Spleen (tissue), 11 donors: ENCODE measurements at regions not wholly inside any gene's neighbourhood (a gene's known extent, or its start where the extent isn't known, plus 50 kb on each side); places are given as distances from the start of the nearest gene placed in this dataset.

ENCODE experiments used
- DNase-seq: peaks from one replicate; pipeline ENCODE4 v3.0.0-alpha.2; 2020
- H3K27ac ChIP-seq, 8 donors: fragments of 200-600 bp; sonication (generic) in 7 of 8; 1 replicate in 4 of 8; 2 replicates in 4 of 8; pipeline versions ENCODE4 v1.5.0 to v1.8.0; 2016 to 2021; ENCODE audit warnings: inconsistent platforms in 4 of 8, mild to moderate bottlenecking in 4 of 8, moderate library complexity in 1 of 8
- H3K27me3 ChIP-seq, 7 donors: fragments of 200-600 bp; sonication (generic) in 6 of 7; replicated peaks in 1 of 7; 1 replicate in 4 of 7; 2 replicates in 3 of 7; pipeline versions ENCODE4 v1.5.0 to v1.8.0; 2016 to 2021; ENCODE audit warnings: inconsistent platforms in 3 of 7, mild to moderate bottlenecking in 1 of 7
- H3K36me3 ChIP-seq, 6 donors: fragments of 200-600 bp; sonication (generic) in 5 of 6; 1 replicate in 4 of 6; 2 replicates in 2 of 6; pipeline versions ENCODE4 v1.5.0 to v1.8.0; 2016 to 2021; ENCODE audit warnings: inconsistent platforms in 2 of 6
- H3K4me1 ChIP-seq, 6 donors: fragments of 200-600 bp; sonication (generic) in 5 of 6; 1 replicate in 3 of 6; 2 replicates in 3 of 6; pipeline versions ENCODE4 v1.5.0 to v1.8.0; 2016 to 2021; ENCODE audit warnings: inconsistent platforms in 3 of 6
- H3K4me3 ChIP-seq, 8 donors: fragments of 200-600 bp; sonication (generic) in 7 of 8; 1 replicate in 4 of 8; 2 replicates in 4 of 8; pipeline versions ENCODE4 v1.5.0 to v1.8.0; 2016 to 2021; ENCODE audit warnings: inconsistent platforms in 4 of 8, mild to moderate bottlenecking in 4 of 8, moderate library complexity in 2 of 8
- H3K9me3 ChIP-seq, 8 donors: fragments of 200-600 bp; sonication (generic) in 7 of 8; 1 replicate in 4 of 8; 2 replicates in 4 of 8; pipeline versions ENCODE4 v1.5.0 to v1.8.0; 2016 to 2021; ENCODE audit warnings: inconsistent platforms in 4 of 8
- CTCF ChIP-seq, 11 experiments: fragments of 200-600 bp in 7 of 11; fragments of 450-650 bp in 4 of 11; sonication (generic) in 4 of 11; IDR thresholded peaks in 8 of 11; conservative IDR thresholded peaks in 3 of 11; 1 replicate in 7 of 11; 2 replicates in 4 of 11; pipeline versions ENCODE4 v1.4.0 to v1.8.0; 2016 to 2021; ENCODE audit warnings: antibody characterized with exemption in 11 of 11, inconsistent platforms in 4 of 11, mild to moderate bottlenecking in 1 of 11
- POLR2A ChIP-seq, 3 donors: fragments of 450-650 bp; IDR thresholded peaks; one replicate each; pipeline ENCODE4 v1.5.1; 2017; ENCODE audit warnings: antibody characterized with exemption in 3 of 3, mild to moderate bottlenecking in 1 of 3
- POLR2AphosphoS5 ChIP-seq, 3 donors: sonication (generic); formaldehyde crosslinking; IDR thresholded peaks; one replicate each; pipeline ENCODE4 v1.5.1; 2017; ENCODE audit warnings: antibody characterized with exemption in 3 of 3
- WGBS, 5 donors: extraction: QIAGEN DNeasy Blood & Tissue Kit in 3 of 5; methylation state at CpG; one replicate each; pipeline versions ENCODE4 v1.1.5 to v1.1.7; 2013 to 2018; 5-methylcytosine and 5-hydroxymethylcytosine counted together
- intact Hi-C: fragments of 100-400 bp; cut with DNase I; formaldehyde crosslinking; loops from one replicate; pipeline ENCODE4 v1.15.0; 2023; ENCODE audit warnings: low total_unique reads
- donor health status: healthy with polysubstance abuse.
- donor health status: DM: no; HTN: no; CAD: no; lungs with moderate emphysema.
- donor health status: DM: no; HTN: no; CAD: no.
- donor health status: Bipolar disorder and iron deficiency.
- donor health status: healthy.
- donor health status: DM: no; HTN: no; CAD: no.
- donor health status: DM: yes; HTN: yes; CAD: no.

- intact Hi-C loops = no loop called here
- TF ChIP-seq POLR2A (IDR thresholded peaks at IDR 0.05) (no peak), CTCF (IDR thresholded peaks at IDR 0.05 in 8 of 11, conservative IDR thresholded peaks at IDR 0.05 in 3 of 11) (no peak), POLR2AphosphoS5 (IDR thresholded peaks at IDR 0.05) (no peak)
- H3K4me3 ChIP-seq = no peak overlapping the region
- H3K27ac ChIP-seq = no peak overlapping the region
- H3K27me3 ChIP-seq = no peaks in the 10 kb centered on the region
- WGBS, 5 donors = 75 to 84% (median 81%) methylated on average over 7 of the region's 7 CpGs
- no peaks in the 10 kb centered on the region for H3K9me3 ChIP-seq
- no peak for DNase-seq
- H3K4me1 ChIP-seq = no peaks in the 10 kb centered on the region
- no peaks in the 10 kb centered on the region for H3K36me3 ChIP-seq
Measured at GRCh38 chr17:72400488-72400827, 279.6 kb downstream of the SOX9 start.

- whole genome bisulfite sequencing, 5 donors = 73 to 83% (median 78%) methylated on average over 3 of the region's 3 CpGs
- Histone ChIP-seq H3K27me3 (no peaks in the 10 kb centered on the region), H3K27ac (no peak overlapping the region), H3K9me3 (no peaks in the 10 kb centered on the region), H3K36me3 (no peaks in the 10 kb centered on the region), H3K4me1 (no peaks in the 10 kb centered on the region), H3K4me3 (no peak overlapping the region)
- TF ChIP-seq POLR2AphosphoS5 (IDR thresholded peaks at IDR 0.05) (no peak), CTCF (IDR thresholded peaks at IDR 0.05 in 8 of 11, conservative IDR thresholded peaks at IDR 0.05 in 3 of 11) (no peak), POLR2A (IDR thresholded peaks at IDR 0.05) (no peak)
- intact Hi-C loops = no loop called here
- no peak for DNase-seq
Measured at GRCh38 chr17:72400863-72401262, 280.0 kb downstream of the SOX9 start.

- TF ChIP-seq CTCF (IDR thresholded peaks at IDR 0.05 in 8 of 11, conservative IDR thresholded peaks at IDR 0.05 in 3 of 11) (no peak), POLR2A (IDR thresholded peaks at IDR 0.05) (no peak), POLR2AphosphoS5 (IDR thresholded peaks at IDR 0.05) (no peak)
- no peaks in the 10 kb centered on the region for H3K36me3 ChIP-seq
- intact Hi-C loops = no loop called here
- no peak overlapping the region for H3K27ac ChIP-seq
- no peaks in the 10 kb centered on the region for H3K27me3 ChIP-seq
- no peaks in the 10 kb centered on the region for H3K4me1 ChIP-seq
- H3K4me3 ChIP-seq = no peak overlapping the region
- no peaks in the 10 kb centered on the region for H3K9me3 ChIP-seq
- no peak for DNase-seq
- 84 to 91% (median 85%) methylated on average over 5 of the region's 5 CpGs for WGBS, 5 donors
Measured at GRCh38 chr17:72401883-72402726, 281.3 kb downstream of the SOX9 start.

GRCh38 chr17:72402727-72403210 lies 281.9 kb downstream of the SOX9 start:
- Histone ChIP-seq H3K4me1 (peaks cover 0 to 2% (median 0%) of the 10 kb centered on the region in 6 donors), H3K27me3 (no peaks in the 10 kb centered on the region), H3K4me3 (no peak overlapping the region), H3K9me3 (no peaks in the 10 kb centered on the region), H3K36me3 (no peaks in the 10 kb centered on the region), H3K27ac (no peak overlapping the region)
- intact Hi-C loops = no loop called here
- 63 to 82% (median 68%) methylated on average over 5 of the region's 5 CpGs for WGBS, 5 donors
- TF ChIP-seq POLR2AphosphoS5 (IDR thresholded peaks at IDR 0.05) (no peak), POLR2A (IDR thresholded peaks at IDR 0.05) (no peak), CTCF (IDR thresholded peaks at IDR 0.05 in 8 of 11, conservative IDR thresholded peaks at IDR 0.05 in 3 of 11) (no peak)
- no peak for DNase-seq
